A549 (cell line): ENCODE measurements at regions not wholly inside any gene's neighbourhood (a gene's known extent, or its start where the extent isn't known, plus 50 kb on each side); places are given as distances from the start of the nearest gene placed in this dataset.

ENCODE experiments used
- ATAC-seq, 2 experiments: fragments of 200-7000 bp in 1 of 2; fragments of >200 bp in 1 of 2; cut with Nextera tagmentation in 1 of 2; cut with Tn5 transposase in 1 of 2; 3 replicates each; pipeline versions ENCODE4 v1.8.0 to v1.9.1; 2018 to 2020; ENCODE audit warnings: mild to moderate bottlenecking in 1 of 2, moderate library complexity in 1 of 2
- CTCF ChIA-PET: fragments of 300-600 bp; sonication (Branson Sonifier 250); formaldehyde crosslinking; extraction: SDS; loops from one replicate; lab custom pipeline; 2021; ENCODE audit warnings: antibody characterized with exemption, inconsistent platforms; lab: Yijun Ruan, JAX
- POLR2A ChIA-PET: fragments of 350-600 bp; formaldehyde crosslinking; extraction: SDS; loops from one replicate; lab custom pipeline; 2021; ENCODE audit warnings: antibody characterized with exemption, inconsistent platforms; lab: Yijun Ruan, JAX
- DNase-seq, 2 experiments: peaks; one replicate each; pipeline versions ENCODE4 v3.0.0 to v3.0.0-alpha.2; 2011 to 2016; ENCODE audit warnings: low read depth in 1 of 2, low spot score in 1 of 2
- FAIRE-seq: peaks from 2 replicates; lab custom pipeline; 2011; peaks lifted over from hg19 to GRCh38; lab: Jason Lieb, UNC
- H3K27ac ChIP-seq, 2 experiments: fragments of >200 bp; sonication (Bioruptor Twin); formaldehyde crosslinking; 3 replicates each; pipeline ENCODE4 v1.5.1; 2016 to 2017
- H3K4me1 ChIP-seq: fragments of >200 bp; sonication (Bioruptor Twin); formaldehyde crosslinking; 3 replicates; pipeline ENCODE4 v1.6.1; 2016
- H3K4me2 ChIP-seq: fragments of >200 bp; sonication (Bioruptor Twin); formaldehyde crosslinking; 3 replicates; pipeline ENCODE4 v1.6.1; 2016
- H3K4me3 ChIP-seq: fragments of >200 bp; sonication (Bioruptor Twin); formaldehyde crosslinking; 3 replicates; pipeline ENCODE4 v1.5.1; 2016
- H3K9me3 ChIP-seq: fragments of >200 bp; sonication (Bioruptor Twin); formaldehyde crosslinking; 3 replicates; pipeline ENCODE4 v1.6.1; 2016
- BCL3 ChIP-seq: fragments of >200 bp; sonication (Bioruptor Twin); formaldehyde crosslinking; IDR thresholded peaks from 3 replicates; pipeline ENCODE4 v1.6.1; 2016
- CBX2 ChIP-seq: fragments of 200-600 bp; sonication (generic); IDR thresholded peaks from 2 replicates; pipeline ENCODE4 v1.6.1; 2016; ENCODE audit warnings: low read depth, mild to moderate bottlenecking, borderline replicate concordance
- CBX8 ChIP-seq: fragments of 200-600 bp; sonication (generic); IDR thresholded peaks from 2 replicates; pipeline ENCODE4 v1.6.1; 2016
- CEBPB ChIP-seq, 2 experiments: fragments of >200 bp in 1 of 2; sonication (Bioruptor Twin) in 1 of 2; formaldehyde crosslinking in 1 of 2; IDR thresholded peaks; 2 replicates each; pipeline ENCODE4 v1.6.1; 2012 to 2016
- CHD4 ChIP-seq: fragments of 200-600 bp; sonication (generic); IDR thresholded peaks from 2 replicates; pipeline ENCODE4 v1.6.1; 2016; ENCODE audit warnings: antibody characterized with exemption, mild to moderate bottlenecking, borderline replicate concordance
- EHMT2 ChIP-seq: fragments of 200-600 bp; sonication (generic); IDR thresholded peaks from 2 replicates; pipeline ENCODE4 v1.6.1; 2016; ENCODE audit warnings: antibody characterized with exemption, low read depth, mild to moderate bottlenecking, moderate library complexity
- EP300 ChIP-seq, 2 experiments: fragments of >200 bp; sonication (Bioruptor Twin); formaldehyde crosslinking; IDR thresholded peaks; 2 replicates in 1 of 2; 3 replicates in 1 of 2; pipeline ENCODE4 v1.6.1; 2016 to 2017
- ESRRA ChIP-seq: fragments of 150-350 bp; IDR thresholded peaks from 2 replicates; pipeline ENCODE4 v1.6.1; 2014; ENCODE audit warnings: mild to moderate bottlenecking, low read length, borderline replicate concordance
- FOSB ChIP-seq: fragments of 250-450 bp; sonication (Bioruptor Pico); IDR thresholded peaks from 2 replicates; pipeline ENCODE4 v1.5.0; 2020; ENCODE audit warnings: mild to moderate bottlenecking, moderate library complexity
- FOSL2 ChIP-seq, 2 experiments: fragments of 450-650 bp in 1 of 2; fragments of >200 bp in 1 of 2; sonication (Bioruptor Twin) in 1 of 2; formaldehyde crosslinking; IDR thresholded peaks; 2 replicates each; pipeline versions ENCODE4 v1.5.0 to v1.6.1; 2016 to 2020; ENCODE audit warnings: mild to moderate bottlenecking in 1 of 2, moderate library complexity in 1 of 2
- HDAC2 ChIP-seq: fragments of 200-600 bp; sonication (generic); IDR thresholded peaks from 2 replicates; pipeline ENCODE4 v1.6.1; 2016
- HES2 ChIP-seq: fragments of >200 bp; sonication (Bioruptor Twin); formaldehyde crosslinking; IDR thresholded peaks from 2 replicates; pipeline ENCODE4 v1.6.1; 2016
- HOXB13 ChIP-seq: fragments of 250-450 bp; sonication (Bioruptor Pico); IDR thresholded peaks from 2 replicates; pipeline ENCODE4 v1.5.0; 2020; ENCODE audit warnings: low read depth, mild to moderate bottlenecking, moderate library complexity
- HOXB5 ChIP-seq: fragments of 250-450 bp; sonication (Bioruptor Pico); IDR thresholded peaks from 2 replicates; pipeline ENCODE4 v1.5.0; 2020; ENCODE audit warnings: mild to moderate bottlenecking, moderate library complexity
- KDM1A ChIP-seq: fragments of 200-600 bp; sonication (generic); IDR thresholded peaks from 2 replicates; pipeline ENCODE4 v1.6.1; 2016; ENCODE audit warnings: low read depth, mild to moderate bottlenecking
- KDM5A ChIP-seq: fragments of 200-600 bp; sonication (generic); IDR thresholded peaks from 2 replicates; pipeline ENCODE4 v1.6.1; 2016; ENCODE audit warnings: antibody characterized with exemption, mild to moderate bottlenecking
- MYC ChIP-seq: IDR thresholded peaks from 2 replicates; pipeline ENCODE4 v1.6.1; 2012; ENCODE audit warnings: mild to moderate bottlenecking, inconsistent platforms, low read length, improper control_type of control experiment, borderline replicate concordance
- NR3C1 ChIP-seq: fragments of >200 bp; sonication (Bioruptor Twin); formaldehyde crosslinking; IDR thresholded peaks from 3 replicates; pipeline ENCODE4 v1.6.1; 2017
- POLR2AphosphoS2 ChIP-seq: conservative IDR thresholded peaks from 2 replicates; pipeline ENCODE4 v1.6.1; 2012; ENCODE audit warnings: low read length, improper control_type of control experiment, inconsistent platforms
- RARB ChIP-seq: fragments of 250-450 bp; sonication (Bioruptor Pico); IDR thresholded peaks from 2 replicates; pipeline ENCODE4 v1.8.0; 2021; ENCODE audit warnings: mild to moderate bottlenecking, moderate library complexity
- RCOR1 ChIP-seq: fragments of 150-350 bp; IDR thresholded peaks from 2 replicates; pipeline ENCODE4 v1.6.1; 2014; ENCODE audit warnings: antibody characterized with exemption, low read length, low read depth
- SREBF2 ChIP-seq: fragments of 450-650 bp; IDR thresholded peaks from 2 replicates; pipeline ENCODE4 v1.6.1; 2014; ENCODE audit warnings: mild to moderate bottlenecking, moderate library complexity
- TP53 ChIP-seq: fragments of 250-450 bp; sonication (Bioruptor Pico); IDR thresholded peaks from 2 replicates; pipeline ENCODE4 v1.5.0; 2021; ENCODE audit warnings: mild to moderate bottlenecking, moderate library complexity
- ZFP36 ChIP-seq: fragments of 450-650 bp; IDR thresholded peaks from 2 replicates; pipeline ENCODE4 v1.6.1; 2014; ENCODE audit warnings: borderline replicate concordance; ENCODE audit not compliant: partially characterized antibody
- ZNF302 ChIP-seq: fragments of 250-450 bp; sonication (Bioruptor Pico); IDR thresholded peaks from 2 replicates; pipeline ENCODE4 v1.9.0; 2021; ENCODE audit warnings: inconsistent platforms, mild to moderate bottlenecking, moderate library complexity
- WGBS: methylation state at CpG from one replicate; pipeline ENCODE4 v1.1.6; 2017; ENCODE audit errors: missing lambda C conversion rate; 5-methylcytosine and 5-hydroxymethylcytosine counted together
- TF ChIP-seq, protein P1 (sequence below): fragments of 450-650 bp; IDR thresholded peaks from 2 replicates; pipeline ENCODE4 v1.6.1; 2014; ENCODE audit warnings: antibody characterized with exemption

DNA sequence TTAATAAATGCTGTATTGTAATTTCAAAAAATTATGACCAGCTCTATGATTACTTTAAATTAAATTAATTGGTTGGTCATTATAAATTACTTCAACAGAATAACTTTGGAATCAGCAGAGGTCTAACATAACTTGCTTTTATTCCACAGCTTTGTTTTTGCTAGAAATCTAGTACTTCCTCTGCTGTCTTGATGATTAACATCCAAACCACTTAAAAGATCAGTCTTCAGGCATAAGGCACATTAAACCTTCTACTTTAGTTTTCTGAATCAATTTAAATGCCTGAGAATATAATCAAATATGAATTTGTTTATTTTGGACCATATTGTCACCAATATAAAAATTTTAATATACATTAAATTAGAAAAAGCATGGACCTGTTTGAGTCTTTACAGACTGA is 465.3 kb downstream of the ARL4A start:
- no peak overlapping the region for H3K4me2 ChIP-seq
- POLR2A ChIA-PET: no interaction called here
- H3K4me3 ChIP-seq: no peak overlapping the region
- 0 out of 3 replicates have a peak, but pooled peaks cover 4% of the 10 kb centered on the region for H3K4me1 ChIP-seq
- no peak for DNase-seq
- ATAC-seq: no peak
- CTCF ChIA-PET: interaction anchor here (2.8 kb wide), 1 partner anchor 466 kb away, joined by 8 read pairs; the partner anchor contains the start of gene ARL4A
- FAIRE-seq: no peak
- H3K9me3 ChIP-seq: no peaks in the 10 kb centered on the region
- TF ChIP-seq HOXB5 (CRISPR knock-in tag): no peak
- TF ChIP-seq HES2: no peak
- no peak for TF ChIP-seq CBX2
- no peak overlapping the region for H3K27ac ChIP-seq

DNA sequence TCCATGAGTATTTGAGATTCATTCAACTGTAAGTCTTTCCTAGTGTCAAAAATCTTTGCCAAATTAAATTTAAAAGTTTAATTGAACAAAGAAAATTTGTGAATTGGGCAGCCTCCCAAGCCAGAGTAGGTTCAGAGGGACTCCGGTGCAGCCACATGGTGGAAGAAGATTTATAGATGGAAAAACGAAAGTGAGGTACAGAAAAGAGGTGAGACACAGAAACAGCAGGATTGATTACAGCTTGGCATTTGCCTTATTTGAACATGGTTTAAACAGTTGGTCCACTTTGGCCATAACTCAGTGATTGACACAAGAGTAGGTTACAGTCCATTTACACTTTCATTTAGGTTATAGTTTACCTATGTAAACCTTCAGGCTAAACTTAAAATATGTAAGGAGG is 465.8 kb downstream of the ARL4A start:
- Histone ChIP-seq H3K4me3 (no peak overlapping the region), H3K4me2 (no peak overlapping the region), H3K9me3 (no peaks in the 10 kb centered on the region), H3K27ac (no peak overlapping the region), H3K4me1 (0 out of 3 replicates have a peak, but pooled peaks cover 4% of the 10 kb centered on the region)
- WGBS: 79% methylated on average over 2 of the region's 2 CpGs
- FAIRE-seq (no peak), ATAC-seq (no peak), DNase-seq (no peak)
- POLR2A ChIA-PET: no interaction called here
- TF ChIP-seq POLR2AphosphoS2: no peak
- no peak for TF ChIP-seq BCL3
- no peak for TF ChIP-seq EP300 (IDR thresholded peaks at IDR 0.05)
- no peak for TF ChIP-seq HOXB13 (CRISPR knock-in tag)
- TF ChIP-seq KDM5A: no peak
- no peak for TF ChIP-seq ESRRA
- no peak for TF ChIP-seq FOSB (CRISPR knock-in tag)
- TF ChIP-seq FOSL2 (IDR thresholded peaks at IDR 0.05): no peak
- TF ChIP-seq FOSL2 (CRISPR knock-in tag; IDR thresholded peaks at IDR 0.05): no peak
- TF ChIP-seq RARB (CRISPR knock-in tag): no peak
- no peak for TF ChIP-seq HDAC2
- TF ChIP-seq RCOR1: no peak
- CTCF ChIA-PET: no interaction called here

GRCh38 chr7:13153742-13154141 is 466.3 kb downstream of the ARL4A start:
- H3K9me3 ChIP-seq: no peaks in the 10 kb centered on the region
- no peak for FAIRE-seq
- POLR2A ChIA-PET: no interaction called here
- no peak overlapping the region for H3K4me2 ChIP-seq
- H3K4me3 ChIP-seq: no peak overlapping the region
- ATAC-seq: no peak
- TF ChIP-seq ZFP36 (no peak), CEBPB (IDR thresholded peaks at IDR 0.05) (no peak), CBX8 (no peak), MYC (no peak), ZNF302 (CRISPR knock-in tag) (no peak), RARB (CRISPR knock-in tag) (no peak), KDM1A (no peak), HOXB5 (CRISPR knock-in tag) (no peak), EHMT2 (no peak), CHD4 (no peak), POLR2AphosphoS2 (no peak), CBX2 (no peak), TP53 (no peak), SREBF2 (no peak), NR3C1 (no peak)
- TF ChIP-seq, protein P1, sequence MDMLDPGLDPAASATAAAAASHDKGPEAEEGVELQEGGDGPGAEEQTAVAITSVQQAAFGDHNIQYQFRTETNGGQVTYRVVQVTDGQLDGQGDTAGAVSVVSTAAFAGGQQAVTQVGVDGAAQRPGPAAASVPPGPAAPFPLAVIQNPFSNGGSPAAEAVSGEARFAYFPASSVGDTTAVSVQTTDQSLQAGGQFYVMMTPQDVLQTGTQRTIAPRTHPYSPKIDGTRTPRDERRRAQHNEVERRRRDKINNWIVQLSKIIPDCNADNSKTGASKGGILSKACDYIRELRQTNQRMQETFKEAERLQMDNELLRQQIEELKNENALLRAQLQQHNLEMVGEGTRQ: no peak
- TF ChIP-seq, all 56 proteins: peak for 0
- Histone ChIP-seq H3K27ac (no peak overlapping the region), H3K4me1 (0 out of 3 replicates have a peak, but pooled peaks cover 4% of the 10 kb centered on the region)
- DNase-seq: no peak
- CTCF ChIA-PET: interaction anchor here (2.4 kb wide), 1 partner anchor 467 kb away, joined by 9 read pairs; the partner anchor contains the start of gene ARL4A
